WTC11 (cell line): ENCODE measurements at regions not wholly inside any gene's neighbourhood (a gene's known extent, or its start where the extent isn't known, plus 50 kb on each side); places are given as distances from the start of the nearest gene placed in this dataset.

Source experiments
- ATAC-seq: fragments of 200-7000 bp; cut with Tn5 transposase; 2 replicates; pipeline ENCODE4 v1.10.0; 2021; ENCODE audit warnings: mild to moderate bottlenecking, moderate library complexity
- CTCF ChIA-PET: fragments of 300-600 bp; sonication (Branson Sonifier 250); formaldehyde crosslinking; loops from one replicate; lab custom pipeline; 2021; ENCODE audit warnings: antibody characterized with exemption; lab: Charles Lee
- POLR2A ChIA-PET: fragments of 350-600 bp; sonication (Branson Sonifier 250); formaldehyde crosslinking; loops from one replicate; lab custom pipeline; 2021; ENCODE audit warnings: antibody characterized with exemption; lab: Charles Lee
- DNase-seq: peaks from one replicate; pipeline ENCODE4 v3.0.0; 2021; ENCODE audit warnings: low spot score
- H3K27ac Mint-ChIP-seq: 2 replicates; pipeline ENCODE4 v1.8.0; 2021; ENCODE audit warnings: mixed read lengths
- H3K27me3 Mint-ChIP-seq: 2 replicates; pipeline ENCODE4 v1.8.0; 2021; ENCODE audit warnings: low read depth, mild to moderate bottlenecking, moderate library complexity, mixed read lengths
- H3K36me3 Mint-ChIP-seq: 2 replicates; pipeline ENCODE4 v1.8.0; 2021; ENCODE audit warnings: mixed read lengths
- H3K4me1 Mint-ChIP-seq: 2 replicates; pipeline ENCODE4 v1.8.0; 2022; ENCODE audit warnings: mixed read lengths
- H3K4me3 Mint-ChIP-seq: 2 replicates; pipeline ENCODE4 v1.8.0; 2021; ENCODE audit warnings: mild to moderate bottlenecking, moderate library complexity, mixed read lengths
- H3K9me3 Mint-ChIP-seq: 2 replicates; pipeline ENCODE4 v1.8.0; 2021; ENCODE audit warnings: mixed read lengths
- CREB1 ChIP-seq: sonication (generic); formaldehyde crosslinking; IDR thresholded peaks from 2 replicates; pipeline ENCODE4 v1.8.0; 2023; ENCODE audit warnings: mild to moderate bottlenecking, missing genetic modification reagents
- CTCF ChIP-seq: fragments of 200-600 bp; IDR thresholded peaks from 2 replicates; pipeline ENCODE4 v1.8.0; 2022; ENCODE audit warnings: antibody characterized with exemption
- E2F5 ChIP-seq: sonication (generic); formaldehyde crosslinking; IDR thresholded peaks from 2 replicates; pipeline ENCODE4 v1.8.1; 2022; ENCODE audit warnings: mild to moderate bottlenecking, moderate library complexity, missing genetic modification reagents
- ESRRA ChIP-seq: sonication (generic); formaldehyde crosslinking; IDR thresholded peaks from 2 replicates; pipeline ENCODE4 v1.8.1; 2022; ENCODE audit warnings: mild to moderate bottlenecking, missing genetic modification reagents, borderline replicate concordance
- FOXJ3 ChIP-seq: sonication (generic); formaldehyde crosslinking; IDR thresholded peaks from 2 replicates; pipeline ENCODE4 v1.9.0; 2021; ENCODE audit warnings: missing genetic modification reagents, mild to moderate bottlenecking, borderline replicate concordance
- FOXP1 ChIP-seq: sonication (generic); formaldehyde crosslinking; IDR thresholded peaks from 2 replicates; pipeline ENCODE4 v1.8.0; 2022; ENCODE audit warnings: missing genetic modification reagents, mild to moderate bottlenecking, moderate library complexity, borderline replicate concordance
- NR3C1 ChIP-seq: sonication (generic); formaldehyde crosslinking; conservative IDR thresholded peaks from 2 replicates; pipeline ENCODE4 v1.8.1; 2023; ENCODE audit warnings: low read depth, mild to moderate bottlenecking, missing genetic modification reagents
- RELA ChIP-seq: sonication (generic); formaldehyde crosslinking; IDR thresholded peaks from 2 replicates; pipeline ENCODE4 v1.8.1; 2022; ENCODE audit warnings: missing genetic modification reagents, mild to moderate bottlenecking, borderline replicate concordance
- SOX15 ChIP-seq: fragments of 250-450 bp; sonication (Bioruptor Pico); IDR thresholded peaks from 2 replicates; pipeline ENCODE4 v1.9.0; 2021; ENCODE audit warnings: mild to moderate bottlenecking
- TP53 ChIP-seq: sonication (generic); formaldehyde crosslinking; IDR thresholded peaks from 2 replicates; pipeline ENCODE4 v1.8.1; 2023; ENCODE audit warnings: mild to moderate bottlenecking, missing genetic modification reagents
- ZNF423 ChIP-seq: fragments of 250-450 bp; sonication (Bioruptor Pico); IDR thresholded peaks from 2 replicates; pipeline ENCODE4 v2.1.2; 2022; ENCODE audit warnings: mild to moderate bottlenecking, moderate library complexity
- TF ChIP-seq, protein P1 (sequence below): sonication (generic); formaldehyde crosslinking; IDR thresholded peaks from 2 replicates; pipeline ENCODE4 v1.8.1; 2022; ENCODE audit warnings: low read depth, mild to moderate bottlenecking, moderate library complexity, missing genetic modification reagents, borderline replicate concordance
- TF ChIP-seq, protein P2 (sequence below): sonication (generic); formaldehyde crosslinking; conservative IDR thresholded peaks from 2 replicates; pipeline ENCODE4 v1.8.1; 2022; ENCODE audit warnings: mild to moderate bottlenecking, missing genetic modification reagents
- TF ChIP-seq, protein P3 (sequence below): fragments of 250-450 bp; sonication (Bioruptor Pico); IDR thresholded peaks from 2 replicates; pipeline ENCODE4 v1.9.0; 2021; ENCODE audit warnings: mild to moderate bottlenecking
- TF ChIP-seq, protein P4 (sequence below): fragments of 250-450 bp; sonication (Bioruptor Pico); IDR thresholded peaks from 2 replicates; pipeline ENCODE4 v1.9.0; 2021; ENCODE audit warnings: moderate library complexity, mild to moderate bottlenecking, inconsistent platforms, borderline replicate concordance

GRCh38 chr19:32191921-32192320 lies 153.5 kb upstream of the ZNF507 start (continued):
- TF ChIP-seq, protein P1, sequence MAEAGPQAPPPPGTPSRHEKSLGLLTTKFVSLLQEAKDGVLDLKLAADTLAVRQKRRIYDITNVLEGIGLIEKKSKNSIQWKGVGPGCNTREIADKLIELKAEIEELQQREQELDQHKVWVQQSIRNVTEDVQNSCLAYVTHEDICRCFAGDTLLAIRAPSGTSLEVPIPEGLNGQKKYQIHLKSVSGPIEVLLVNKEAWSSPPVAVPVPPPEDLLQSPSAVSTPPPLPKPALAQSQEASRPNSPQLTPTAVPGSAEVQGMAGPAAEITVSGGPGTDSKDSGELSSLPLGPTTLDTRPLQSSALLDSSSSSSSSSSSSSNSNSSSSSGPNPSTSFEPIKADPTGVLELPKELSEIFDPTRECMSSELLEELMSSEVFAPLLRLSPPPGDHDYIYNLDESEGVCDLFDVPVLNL (CRISPR knock-in tag) = no peak
- no peak for TF ChIP-seq RELA
- TF ChIP-seq CREB1 (CRISPR knock-in tag) = no peak
- no peak for TF ChIP-seq CTCF
- TF ChIP-seq TP53 (CRISPR knock-in tag) = no peak
- no peak for TF ChIP-seq SOX15 (CRISPR knock-in tag)
- no peak for TF ChIP-seq NR3C1 (CRISPR knock-in tag)
- TF ChIP-seq FOXP1 (CRISPR knock-in tag) = no peak
- TF ChIP-seq ESRRA = no peak

DNA sequence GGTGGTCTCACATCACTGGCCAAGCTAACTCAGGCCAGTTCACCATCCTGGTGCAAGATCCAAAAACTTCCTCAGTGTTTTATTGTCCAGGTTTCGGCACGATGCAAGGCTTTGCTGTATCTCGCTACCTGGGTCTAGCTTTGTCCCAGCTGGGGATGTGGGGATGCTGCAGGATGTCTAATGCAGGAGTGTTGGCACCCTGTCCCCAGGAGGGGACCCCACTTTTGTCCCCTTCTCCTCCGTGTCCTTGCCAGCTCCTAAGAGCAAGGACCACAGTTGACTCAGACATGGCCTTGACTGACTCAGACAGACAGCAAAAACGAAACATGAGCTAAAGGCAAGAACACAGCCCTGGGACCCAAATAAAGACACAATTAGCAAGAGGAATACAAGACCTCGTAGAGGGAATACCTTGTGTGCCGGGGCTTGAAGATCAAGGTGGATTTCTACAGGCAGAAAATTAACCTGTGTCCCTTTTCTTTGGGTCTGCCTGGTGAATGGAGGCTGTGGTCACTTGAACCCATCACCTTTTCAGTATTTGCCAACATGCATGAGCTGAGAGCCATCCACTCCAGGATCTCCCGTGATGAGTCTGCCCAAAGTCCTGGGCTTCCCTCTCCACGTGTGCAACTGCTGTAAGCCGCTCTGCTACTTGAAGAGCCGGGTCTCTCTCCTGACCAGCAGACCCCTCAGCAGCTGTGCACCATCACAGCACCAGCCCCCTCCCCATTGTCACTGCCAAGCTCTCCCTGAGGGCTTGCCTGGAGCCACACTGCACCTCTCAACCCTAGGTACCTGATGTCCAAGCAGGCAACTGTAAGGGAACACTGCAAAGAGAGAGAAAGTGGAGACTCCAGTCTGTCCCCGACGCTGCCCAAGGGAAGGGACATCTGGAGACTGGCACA lies 149.5 kb upstream of the ZNF507 start:
- ATAC-seq (no peak), DNase-seq (no peak)
- Mint-ChIP-seq H3K27me3 (0 out of 2 replicates have a peak, but pooled peaks cover 3% of the 10 kb centered on the region), H3K9me3 (peaks cover 17% of the 10 kb centered on the region), H3K27ac (no peak overlapping the region), H3K4me3 (no peak overlapping the region), H3K4me1 (no peaks in the 10 kb centered on the region), H3K36me3 (no peaks in the 10 kb centered on the region)
- ChIA-PET CTCF (no interaction called here), POLR2A (no interaction called here)
- no peak for TF ChIP-seq ZNF423 (CRISPR knock-in tag)
- TF ChIP-seq, protein P2, sequence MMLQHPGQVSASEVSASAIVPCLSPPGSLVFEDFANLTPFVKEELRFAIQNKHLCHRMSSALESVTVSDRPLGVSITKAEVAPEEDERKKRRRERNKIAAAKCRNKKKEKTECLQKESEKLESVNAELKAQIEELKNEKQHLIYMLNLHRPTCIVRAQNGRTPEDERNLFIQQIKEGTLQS (CRISPR knock-in tag) = no peak
- TF ChIP-seq, protein P1 (CRISPR knock-in tag) = no peak
- no peak for TF ChIP-seq E2F5 (CRISPR knock-in tag)
- TF ChIP-seq, protein P3, sequence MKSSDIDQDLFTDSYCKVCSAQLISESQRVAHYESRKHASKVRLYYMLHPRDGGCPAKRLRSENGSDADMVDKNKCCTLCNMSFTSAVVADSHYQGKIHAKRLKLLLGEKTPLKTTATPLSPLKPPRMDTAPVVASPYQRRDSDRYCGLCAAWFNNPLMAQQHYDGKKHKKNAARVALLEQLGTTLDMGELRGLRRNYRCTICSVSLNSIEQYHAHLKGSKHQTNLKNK = no peak
- no peak for TF ChIP-seq FOXJ3
- TF ChIP-seq, protein P4, sequence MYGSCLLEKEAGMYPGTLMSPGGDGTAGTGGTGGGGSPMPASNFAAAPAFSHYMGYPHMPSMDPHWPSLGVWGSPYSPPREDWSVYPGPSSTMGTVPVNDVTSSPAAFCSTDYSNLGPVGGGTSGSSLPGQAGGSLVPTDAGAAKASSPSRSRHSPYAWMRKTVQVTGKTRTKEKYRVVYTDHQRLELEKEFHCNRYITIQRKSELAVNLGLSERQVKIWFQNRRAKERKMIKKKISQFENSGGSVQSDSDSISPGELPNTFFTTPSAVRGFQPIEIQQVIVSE (CRISPR knock-in tag) = no peak
